ENCODE measurements at regions not wholly inside any gene's neighbourhood (a gene's known extent, or its start where the extent isn't known, plus 50 kb on each side); places are given as distances from the start of the nearest gene placed in this dataset.
A peak's percentile ranks its signal among the peaks of the same experiment; 100 is the strongest.

GRCh38 chr3:19825193-19825592 is 108.8 kb downstream of the EFHB start:
- no peak for DNase-seq (ENCODE audit: low spot score)

- DNase-seq (ENCODE audit: low spot score) = peak; percentile 53
Observed at GRCh38 chr3:19822805-19823204, 111.2 kb downstream of the EFHB start.

GRCh38 chr3:19816631-19817030 is 117.4 kb downstream of the EFHB start:
- DNase-seq (ENCODE audit: low spot score) = no peak

GRCh38 chr3:19815805-19816204 is 118.2 kb downstream of the EFHB start:
- no peak for DNase-seq (ENCODE audit: low spot score)

GRCh38 chr3:19813743-19814142 is 120.3 kb downstream of the EFHB start:
- peak; percentile 68 for DNase-seq (ENCODE audit: low spot score)

GRCh38 chr3:19811689-19812088 is 122.3 kb downstream of the EFHB start:
- no peak for DNase-seq (ENCODE audit: low spot score)

GRCh38 chr3:19808834-19809233 is 125.2 kb downstream of the EFHB start:
- no peak for DNase-seq (ENCODE audit: low spot score)

GRCh38 chr3:19799887-19800286 is 134.1 kb downstream of the EFHB start:
- DNase-seq (ENCODE audit: low spot score) = no peak

- DNase-seq (ENCODE audit: low spot score) = no peak
Observed at GRCh38 chr3:19799115-19799514, 134.9 kb downstream of the EFHB start.

- no peak for DNase-seq (ENCODE audit: low spot score)
Observed at GRCh38 chr3:19798324-19798723, 135.7 kb downstream of the EFHB start.

GRCh38 chr3:19792388-19792787 is 141.6 kb downstream of the EFHB start:
- DNase-seq (ENCODE audit: low spot score) = no peak

GRCh38 chr3:19775765-19776164 is 158.3 kb downstream of the EFHB start:
- no peak for DNase-seq (ENCODE audit: low spot score)

GRCh38 chr3:19769694-19770093 is 164.3 kb downstream of the EFHB start:
- no peak for DNase-seq (ENCODE audit: low spot score)

GRCh38 chr3:19765954-19766353 is 168.1 kb downstream of the EFHB start:
- no peak for DNase-seq (ENCODE audit: low spot score)

GRCh38 chr3:19757773-19758172 is 176.2 kb downstream of the EFHB start:
- DNase-seq (ENCODE audit: low spot score) = no peak

- DNase-seq (ENCODE audit: low spot score) = no peak
Observed at GRCh38 chr3:19749448-19750017, 184.5 kb downstream of the EFHB start.

GRCh38 chr3:19748782-19749447 is 185.1 kb downstream of the EFHB start:
- no peak for DNase-seq (ENCODE audit: low spot score)

- DNase-seq (ENCODE audit: low spot score) = no peak
Observed at GRCh38 chr3:19744047-19744446, 190.0 kb downstream of the EFHB start.

- no peak for DNase-seq (ENCODE audit: low spot score)
Observed at GRCh38 chr3:19742935-19743334, 191.1 kb downstream of the EFHB start.

- no peak for DNase-seq (ENCODE audit: low spot score)
Observed at GRCh38 chr3:19739504-19739903, 194.5 kb downstream of the EFHB start.

- DNase-seq (ENCODE audit: low spot score) = no peak
Observed at GRCh38 chr3:19738846-19739245, 195.2 kb downstream of the EFHB start.

GRCh38 chr3:19735111-19735510 is 198.9 kb downstream of the EFHB start:
- no peak for DNase-seq (ENCODE audit: low spot score)

GRCh38 chr3:19734453-19734852 is 199.6 kb downstream of the EFHB start:
- DNase-seq (ENCODE audit: low spot score) = no peak

Measured in mesenteric fat pad (tissue), 1 donor.